NCI-H446 (cell line): ENCODE measurements at regions not wholly inside any gene's neighbourhood (a gene's known extent, or its start where the extent isn't known, plus 50 kb on each side); places are given as distances from the start of the nearest gene placed in this dataset.

ENCODE experiments used
- DNase-seq, 2 experiments: peaks; one replicate each; lab custom pipeline; 2025; lab: John Stamatoyannopoulos, UW

DNA sequence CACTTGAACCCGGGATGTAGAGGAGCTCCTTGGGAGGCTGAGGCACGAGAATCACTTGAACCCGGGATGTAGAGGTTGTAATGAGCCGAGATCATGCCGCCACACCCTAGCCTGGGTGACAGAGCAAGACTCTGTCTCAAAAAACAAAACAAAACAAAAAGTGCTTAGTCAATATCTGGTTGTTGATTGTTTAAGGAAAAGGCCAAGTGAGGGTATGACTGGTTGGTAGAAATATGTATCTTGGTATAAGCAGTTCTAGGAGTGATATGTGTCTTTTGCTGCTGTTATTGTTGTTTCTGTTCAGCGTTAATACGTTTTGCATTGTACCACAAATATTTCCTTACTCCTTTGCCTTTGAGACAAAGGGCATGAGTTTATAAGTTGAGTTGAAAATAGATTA is 210.7 kb upstream of the DMRT1 start:
- no peak for DNase-seq

DNA sequence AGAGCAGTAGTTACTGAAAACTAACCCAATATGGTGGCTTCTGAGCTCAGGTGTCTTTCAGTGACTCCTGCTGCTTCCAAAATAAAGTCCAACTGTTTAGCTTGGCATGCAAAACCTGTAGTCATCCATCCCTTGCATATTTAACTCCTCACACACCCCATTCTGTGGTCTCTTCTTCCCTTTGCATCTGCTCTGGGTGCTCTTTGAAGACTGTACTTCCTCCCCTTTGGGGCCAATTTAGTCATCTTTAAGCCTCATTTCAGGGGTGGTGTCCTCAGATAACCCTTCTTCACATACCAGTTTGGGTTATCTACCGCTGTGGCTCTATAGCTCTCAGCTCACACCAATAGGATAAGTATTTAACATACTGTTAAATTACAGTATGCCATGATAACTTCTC is 209.9 kb upstream of the DMRT1 start:
- no peak for DNase-seq

DNA sequence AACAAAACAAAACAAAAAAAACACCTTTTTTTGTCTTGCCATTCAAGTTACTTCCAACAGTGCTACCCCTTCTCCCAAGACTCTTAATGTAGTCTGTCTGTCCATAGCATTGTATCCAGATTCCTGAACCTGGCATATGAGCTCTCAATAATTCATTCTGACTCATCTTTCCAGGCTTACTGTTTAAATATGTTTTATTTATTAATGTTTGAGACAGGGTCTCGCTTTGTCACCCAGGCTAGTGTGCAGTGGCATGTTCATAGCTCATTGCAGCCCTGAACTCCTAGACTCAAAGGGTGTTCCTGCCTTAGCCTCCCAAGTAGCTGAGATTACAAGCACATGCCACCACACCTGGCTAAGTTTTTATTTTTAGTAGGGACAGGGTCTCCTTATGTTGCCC is 208.0 kb upstream of the DMRT1 start:
- no peak for DNase-seq

DNA sequence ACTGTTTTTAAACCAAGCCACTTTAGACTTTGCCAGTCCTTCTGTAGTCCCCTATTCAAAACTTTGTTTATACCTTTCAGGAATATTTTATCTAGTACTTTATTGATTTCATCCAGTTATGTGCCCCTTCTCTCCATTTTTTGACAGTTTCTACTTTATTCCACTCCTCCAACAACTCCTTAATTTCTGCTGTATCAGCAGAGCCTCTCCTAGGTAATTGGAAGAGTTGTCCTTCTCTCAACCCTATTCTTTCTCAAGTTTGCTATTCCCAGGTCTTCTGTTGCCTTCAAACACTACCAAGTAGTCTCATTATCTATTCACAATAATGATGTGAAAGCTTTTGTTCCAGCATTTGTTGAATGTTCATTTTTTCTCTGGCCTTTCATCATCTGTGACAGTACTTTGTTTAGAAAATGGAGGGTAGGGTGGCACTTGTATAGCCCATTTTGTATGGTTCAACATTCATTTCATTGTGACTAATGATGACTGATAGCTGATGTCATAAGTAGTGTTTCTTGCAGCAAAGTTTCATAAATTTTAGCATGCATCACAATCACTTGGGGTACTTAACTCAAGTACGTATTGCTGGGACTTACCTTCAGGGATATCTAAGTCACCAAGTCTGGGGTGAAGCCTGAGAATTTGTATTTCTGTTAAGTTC is 204.4 kb upstream of the DMRT1 start:
- DNase-seq, result no peak

DNA sequence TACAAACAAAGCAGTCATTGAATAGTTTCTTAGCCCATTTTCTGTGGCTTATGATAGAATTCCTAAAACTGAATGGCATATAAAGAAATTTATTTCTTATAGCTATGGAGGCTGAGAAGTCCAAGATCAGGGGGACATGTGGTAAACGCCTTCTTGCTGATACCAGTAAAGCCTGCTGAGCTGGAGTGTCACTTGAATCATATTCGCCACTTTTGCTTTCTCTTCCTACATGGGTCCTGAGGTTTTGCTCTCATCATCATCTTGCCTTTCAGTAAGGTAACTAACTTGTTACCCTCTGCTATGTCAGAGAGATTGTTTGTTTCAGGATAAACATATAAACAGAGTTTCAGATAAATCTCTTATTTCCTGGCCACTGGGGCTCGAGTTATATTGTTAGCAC is 203.3 kb upstream of the DMRT1 start:
- DNase-seq, result no peak

DNA sequence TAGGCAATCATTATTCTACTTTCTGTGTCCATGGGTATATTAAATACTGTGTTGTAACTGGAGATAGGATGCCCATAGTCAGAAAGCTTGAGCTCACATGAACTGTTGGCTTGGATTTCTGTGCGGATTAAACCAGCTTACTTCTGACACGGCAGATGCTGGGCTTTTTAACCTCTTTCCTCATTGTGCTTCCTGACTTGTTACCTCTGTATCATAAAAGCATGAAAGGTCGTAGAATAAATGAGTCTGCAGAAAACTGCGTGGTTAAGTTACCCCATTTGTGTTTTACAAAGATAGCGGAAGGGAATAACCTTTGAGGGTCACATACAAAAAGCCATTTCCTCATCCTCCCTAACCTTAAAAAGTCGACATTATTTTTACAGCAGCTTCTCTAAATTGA is 199.5 kb upstream of the DMRT1 start:
- DNase-seq, result no peak

DNA sequence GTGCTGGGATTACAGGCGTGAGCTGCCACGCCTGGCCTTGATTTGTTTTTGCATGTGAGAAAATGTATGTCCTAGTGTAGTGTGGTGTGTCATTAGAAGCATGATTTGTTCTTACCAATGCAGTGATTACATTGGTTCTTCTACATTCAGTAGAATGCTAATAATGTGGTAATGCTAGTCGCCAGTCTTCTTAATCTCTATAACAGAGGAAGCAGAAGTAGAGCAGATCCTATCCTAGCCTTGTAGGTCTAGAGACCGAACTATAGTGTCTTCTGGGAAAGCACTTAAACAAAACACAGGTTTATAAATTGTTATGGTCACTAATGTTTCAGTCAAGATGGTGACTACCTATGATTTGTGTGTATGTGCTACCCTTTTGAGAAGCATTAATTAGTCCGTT is 197.5 kb upstream of the DMRT1 start:
- no peak for DNase-seq

DNA sequence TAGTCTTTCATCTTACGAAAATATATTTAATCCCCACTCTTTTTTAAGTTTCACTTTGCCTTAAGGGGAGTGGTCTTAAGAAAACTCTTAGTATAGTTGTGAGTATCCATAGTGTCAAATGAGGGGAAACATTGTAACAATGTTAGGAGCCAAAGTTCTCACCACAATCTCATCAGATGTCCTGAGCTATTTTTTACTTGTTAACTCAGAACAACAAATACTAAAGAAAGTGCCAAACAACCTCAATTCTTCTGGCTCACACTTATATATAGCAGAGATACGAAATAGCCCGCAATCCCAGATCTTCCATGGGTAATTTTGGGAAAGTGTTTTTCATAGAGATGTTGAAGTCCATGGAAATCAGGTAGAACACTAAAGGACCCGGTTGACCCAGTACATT is 194.0 kb upstream of the DMRT1 start:
- DNase-seq, result no peak

DNA sequence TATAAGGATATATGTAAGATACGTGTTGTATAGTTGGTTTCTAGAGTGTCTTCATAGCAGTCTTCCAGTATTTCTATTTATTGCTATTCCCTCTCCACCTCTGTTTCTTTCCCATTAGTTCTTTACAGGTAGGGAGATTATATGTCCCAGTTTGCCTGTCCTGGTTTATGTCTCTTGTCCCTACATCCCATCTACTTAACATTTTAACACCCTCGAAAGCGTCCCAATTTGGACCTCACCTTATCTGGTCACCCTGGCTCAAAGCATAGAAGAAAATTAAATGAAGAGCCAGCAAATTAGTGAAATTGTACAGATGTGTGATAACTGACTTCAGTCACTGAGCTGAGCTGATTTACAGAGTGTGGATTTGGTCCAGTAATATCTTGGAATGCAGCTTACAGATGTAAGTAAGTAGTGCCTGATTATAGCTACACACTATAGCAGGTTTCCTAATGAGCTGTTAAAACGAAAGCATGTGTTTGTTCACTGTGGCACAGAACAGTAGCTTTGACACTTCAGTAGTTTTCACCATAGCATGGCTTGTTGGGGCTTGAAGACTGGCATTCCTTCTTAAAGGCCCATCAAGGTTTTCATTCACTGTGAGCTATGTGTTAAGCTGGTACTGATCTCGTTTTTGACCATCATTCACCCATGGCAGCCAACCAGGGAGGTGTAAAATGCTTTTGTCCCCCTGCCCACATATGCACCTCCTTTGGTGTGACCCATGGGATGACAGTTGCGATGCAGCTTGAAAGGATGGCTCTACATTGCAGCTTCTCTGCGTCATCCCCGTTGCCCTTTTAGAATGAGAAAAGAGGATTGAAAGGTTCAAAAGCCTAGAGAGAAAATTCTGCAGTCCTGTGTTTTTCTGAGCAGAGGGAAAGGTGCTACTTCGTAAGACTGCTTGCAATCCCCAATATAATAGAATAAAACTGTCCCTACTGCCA is 192.1 kb upstream of the DMRT1 start:
- no peak for DNase-seq

DNA sequence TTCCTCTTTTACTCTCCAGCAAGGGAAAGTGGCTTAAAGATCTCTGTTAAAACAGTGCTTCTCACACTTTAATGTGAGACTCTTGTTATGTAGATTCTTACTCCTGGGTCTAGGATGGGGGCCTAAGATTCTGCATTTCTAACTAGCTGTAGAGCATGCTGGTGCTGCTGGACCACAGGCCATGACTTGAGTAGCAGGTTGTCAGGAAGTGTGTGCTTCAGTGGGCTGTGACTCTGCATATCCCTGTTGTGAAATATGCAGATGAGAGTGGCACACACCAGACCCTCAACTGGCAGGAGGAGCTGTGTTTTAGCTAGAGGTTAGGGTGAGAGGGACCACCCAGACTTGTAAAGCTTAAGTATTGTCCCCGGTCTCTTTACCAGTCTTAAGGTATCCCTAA is 191.1 kb upstream of the DMRT1 start:
- no peak for DNase-seq

DNA sequence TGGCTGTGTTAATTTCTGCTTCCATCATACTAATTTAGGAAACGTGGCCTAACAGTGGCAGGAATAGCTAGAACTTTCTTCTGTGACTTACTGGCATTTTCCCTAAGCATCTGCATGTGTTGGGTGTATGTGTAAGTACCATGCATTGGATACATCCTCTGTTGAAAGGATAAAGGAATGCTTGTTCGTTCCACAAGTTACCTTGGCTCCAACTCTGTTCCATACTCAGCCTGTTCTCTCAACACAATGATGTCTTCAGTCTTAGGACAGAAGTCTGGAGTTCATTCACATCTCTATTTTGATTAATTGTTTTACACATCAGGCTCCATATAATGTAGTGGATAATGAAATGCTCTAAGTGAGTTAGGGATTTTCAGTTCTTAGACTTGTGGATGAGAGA is 190.1 kb upstream of the DMRT1 start:
- no peak for DNase-seq

DNA sequence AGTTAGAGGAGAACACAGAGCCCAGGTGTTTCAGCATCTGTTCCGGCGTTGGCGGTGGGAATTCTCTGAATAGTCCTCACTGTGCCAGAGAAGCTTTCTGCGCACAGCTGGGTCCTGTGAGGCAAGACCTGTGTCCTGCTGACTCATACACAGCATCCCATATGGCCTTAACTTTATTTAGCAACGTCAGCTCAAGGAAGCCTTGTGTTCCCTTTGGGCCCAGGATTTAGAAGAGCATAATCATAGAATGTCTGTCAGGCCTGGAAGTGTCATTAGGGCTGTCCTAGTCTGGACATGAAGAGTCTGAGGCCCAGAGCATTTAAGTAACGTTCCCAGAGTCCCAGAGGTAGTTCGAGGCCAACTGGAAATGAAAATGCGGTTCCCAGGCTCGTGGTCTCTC is 188.6 kb upstream of the DMRT1 start:
- no peak for DNase-seq

DNA sequence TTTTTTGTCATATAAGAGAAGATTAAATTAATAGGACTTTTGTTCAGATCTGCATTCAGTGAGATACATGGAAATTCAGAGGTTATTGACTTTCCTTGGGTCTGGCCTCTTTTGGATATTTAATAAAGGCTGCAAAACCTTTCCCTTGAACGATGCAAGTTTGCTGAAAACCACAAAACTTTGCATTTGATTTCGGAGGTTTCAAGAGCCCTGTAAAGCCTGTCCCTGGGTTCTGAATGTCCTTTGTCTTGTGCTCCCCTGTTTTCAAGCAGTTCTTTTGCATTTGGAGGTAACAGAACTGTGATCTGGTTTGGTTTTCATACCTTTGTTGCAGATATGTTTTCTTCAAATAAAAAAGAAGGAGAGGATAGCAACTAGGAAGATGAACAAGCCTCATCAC is 188.1 kb upstream of the DMRT1 start:
- DNase-seq, result no peak

DNA sequence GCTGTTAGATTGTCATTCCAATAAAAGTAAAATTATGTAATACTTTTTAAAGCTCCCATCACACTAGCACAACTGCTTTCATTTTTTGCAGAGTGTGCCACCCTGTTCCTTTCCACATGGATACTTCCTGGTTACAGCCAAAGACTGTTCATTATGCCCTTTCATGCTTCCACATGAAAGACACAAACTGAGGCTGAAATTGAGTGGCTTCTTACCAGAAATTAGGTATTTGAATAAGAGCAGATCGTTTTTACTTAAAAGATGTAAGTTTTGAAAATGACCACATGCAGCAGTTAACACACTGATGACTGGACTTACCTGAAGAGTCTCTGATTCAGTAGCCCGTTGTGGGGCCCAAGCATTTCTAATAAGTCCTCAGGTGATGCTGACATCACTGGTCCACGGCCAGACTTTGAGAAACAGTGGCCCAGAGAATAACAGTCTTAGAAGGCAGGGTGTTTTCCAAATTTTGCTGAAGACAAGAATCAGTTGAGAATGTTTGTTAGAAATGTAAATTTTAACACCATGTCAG is 187.6 kb upstream of the DMRT1 start:
- no peak for DNase-seq

DNA sequence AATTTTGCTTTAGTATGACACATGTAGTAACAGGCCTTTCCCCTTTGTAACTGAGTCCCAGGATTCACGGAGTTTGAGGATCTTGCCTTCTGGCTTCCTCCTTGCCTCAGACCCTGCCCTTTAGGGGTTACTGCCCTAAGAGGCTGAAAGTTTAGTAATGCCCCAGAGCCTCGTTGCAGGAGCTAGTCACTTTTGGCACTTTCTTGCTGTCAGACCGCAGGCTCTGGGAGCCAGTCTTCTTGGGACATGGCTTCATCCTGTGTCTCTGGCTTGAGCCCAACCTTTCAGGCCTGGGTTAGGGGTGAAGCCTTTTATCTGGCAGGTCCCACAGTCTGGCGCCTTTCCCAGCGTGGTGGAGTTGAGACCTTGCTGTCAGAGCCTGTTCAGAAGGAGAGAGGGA is 185.6 kb upstream of the DMRT1 start:
- DNase-seq, result no peak

DNA sequence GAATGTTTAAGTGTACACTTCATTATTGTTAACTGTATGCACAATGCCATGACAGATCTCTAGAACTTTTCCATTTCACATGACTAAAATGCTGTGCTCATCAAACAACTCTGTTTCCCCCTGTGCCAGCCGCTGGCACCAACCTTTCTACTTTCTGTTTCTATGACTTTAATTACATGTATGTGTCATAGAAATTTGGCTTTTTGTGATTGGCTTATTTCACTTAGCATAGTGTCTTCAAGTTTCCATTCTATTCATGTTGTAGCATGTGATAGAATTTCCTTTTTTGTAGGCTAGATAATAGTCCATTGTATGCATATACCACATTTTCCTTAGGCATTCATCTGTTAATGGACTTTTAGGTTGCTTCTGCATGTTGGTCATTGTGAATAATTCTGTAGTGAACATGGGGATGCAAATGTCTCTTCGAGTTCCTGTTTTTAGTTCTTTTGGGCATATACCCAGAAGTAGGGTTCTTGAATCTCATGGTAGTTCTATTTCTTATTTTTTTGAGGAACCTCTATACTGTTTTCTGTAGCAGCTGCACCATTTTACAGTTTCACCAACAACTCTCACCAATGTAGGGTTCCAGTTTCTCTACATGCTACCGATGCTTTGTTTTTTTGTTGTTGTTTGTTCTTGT is 184.4 kb upstream of the DMRT1 start:
- no peak for DNase-seq

DNA sequence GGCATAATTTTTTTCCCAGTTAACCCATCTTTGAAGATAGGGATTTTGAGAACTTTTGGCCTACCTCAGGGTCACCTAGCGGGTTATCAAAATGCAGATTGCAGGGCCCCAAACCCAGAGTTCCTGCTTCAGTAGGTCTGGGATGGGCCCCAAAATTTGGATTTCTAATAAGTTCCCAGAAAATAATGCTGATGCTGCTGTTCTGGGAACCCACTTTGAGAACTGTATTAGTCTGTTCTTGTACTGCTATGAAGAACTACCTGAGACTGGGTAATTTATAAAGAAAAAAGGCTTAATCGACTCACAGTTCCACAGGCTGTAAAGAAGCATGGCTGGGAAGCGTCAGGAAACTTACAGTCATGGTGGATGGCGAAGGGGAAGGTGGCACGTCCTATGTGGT is 182.2 kb upstream of the DMRT1 start:
- no peak for DNase-seq

DNA sequence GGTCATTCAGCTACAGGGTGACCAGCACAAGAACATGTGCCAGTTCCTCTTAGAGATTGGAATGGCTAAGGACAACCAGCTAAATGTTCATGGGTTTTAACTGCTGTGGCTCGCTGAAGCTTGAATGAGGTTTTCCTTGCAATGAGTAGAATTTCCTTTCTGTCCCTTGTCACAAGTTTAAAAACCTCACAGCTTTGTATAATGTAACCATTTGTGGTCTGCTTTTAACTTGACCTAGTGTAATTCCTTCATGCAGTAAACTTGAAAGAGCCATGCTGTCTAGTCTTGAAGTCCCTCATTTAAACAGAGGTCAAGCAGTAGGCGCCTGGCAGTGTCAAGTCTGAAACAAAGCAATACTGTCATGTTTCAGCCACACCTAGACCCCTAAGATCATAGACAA is 181.3 kb upstream of the DMRT1 start:
- no peak for DNase-seq

DNA sequence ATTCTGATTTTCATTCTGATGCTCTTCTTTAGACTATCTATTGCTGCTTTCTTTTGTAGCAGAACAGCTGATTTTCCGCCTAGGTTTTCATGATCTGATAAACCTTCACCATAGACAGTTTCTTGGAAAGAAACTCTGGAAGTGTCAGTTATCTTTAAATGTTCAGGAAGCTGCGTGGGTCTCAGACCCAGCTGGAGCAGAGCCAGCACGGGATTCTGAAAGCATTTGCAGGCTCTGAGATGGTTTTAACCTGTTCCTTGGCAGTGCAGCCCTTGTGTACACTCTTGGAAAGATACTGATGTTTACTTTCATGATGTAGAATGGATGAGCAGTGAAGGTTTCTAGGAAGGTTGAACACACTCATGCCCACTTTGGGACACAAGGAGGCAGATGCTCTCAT is 178.0 kb upstream of the DMRT1 start:
- DNase-seq, result no peak

DNA sequence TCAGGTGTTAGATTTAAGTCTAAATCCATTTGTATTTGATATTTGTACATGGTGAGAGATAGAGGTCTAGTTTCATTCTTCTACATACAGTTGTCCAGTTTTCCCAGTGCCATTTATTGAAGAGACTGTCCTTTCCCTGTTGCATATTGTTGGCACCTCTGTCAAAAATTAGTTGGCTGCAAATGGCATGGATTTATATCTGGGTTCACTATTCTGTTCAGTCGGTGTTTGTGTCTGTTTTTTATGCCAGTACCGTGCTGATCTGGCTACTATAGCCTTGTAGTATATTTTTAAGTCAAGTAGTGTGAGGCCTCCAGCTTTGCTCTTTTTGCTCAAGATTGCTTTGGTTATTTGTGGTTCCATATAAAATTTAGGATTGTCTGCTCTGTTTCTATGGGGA is 176.2 kb upstream of the DMRT1 start:
- DNase-seq, result no peak

DNA sequence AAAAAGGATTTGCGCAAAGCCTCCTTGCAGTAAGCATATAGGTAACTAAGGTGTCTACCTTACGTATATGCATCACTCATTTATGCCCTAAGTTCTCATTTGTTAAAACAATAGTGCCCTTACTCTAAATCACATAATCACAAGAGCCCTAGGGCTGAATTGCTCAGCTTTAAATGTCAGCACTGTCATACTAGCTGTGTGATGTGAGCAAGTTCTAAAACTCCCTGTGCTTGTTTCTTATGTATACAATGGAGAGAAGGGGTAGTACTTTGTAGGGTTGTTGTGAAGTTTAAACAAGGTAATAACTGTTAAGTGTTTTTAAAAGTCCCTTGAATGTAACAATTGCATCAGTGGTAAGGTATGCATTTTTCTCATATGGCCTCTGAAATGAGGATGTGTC is 169.5 kb upstream of the DMRT1 start:
- DNase-seq, result no peak

DNA sequence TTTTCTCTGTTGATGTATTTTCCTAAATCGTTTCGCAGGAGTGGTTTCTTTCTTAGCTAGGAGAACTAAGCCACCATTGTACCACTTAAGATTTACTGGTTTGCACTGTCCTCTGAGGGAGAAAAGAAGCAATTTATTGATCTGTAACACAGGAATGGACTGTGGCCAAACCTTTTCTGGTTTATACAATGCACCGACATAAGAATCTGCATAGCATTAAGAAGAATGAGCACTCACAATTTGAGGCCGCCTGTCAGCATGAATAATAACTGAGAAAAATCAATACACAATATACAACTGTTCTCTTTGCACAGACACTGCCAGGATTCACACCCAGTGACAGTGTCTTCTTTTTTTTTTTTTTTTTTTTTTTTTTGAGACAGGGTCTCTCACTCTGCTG is 168.6 kb upstream of the DMRT1 start:
- no peak for DNase-seq
